HG03442 (cell line): ENCODE measurements at regions not wholly inside any gene's neighbourhood (a gene's known extent, or its start where the extent isn't known, plus 50 kb on each side); places are given as distances from the start of the nearest gene placed in this dataset.

ENCODE experiments used
- ATAC-seq: cut with Tn5 transposase; IDR thresholded peaks from one replicate; pipeline ENCODE4 v1.9.1; 2021; ENCODE audit warnings: mild to moderate bottlenecking, moderate library complexity; ENCODE audit not compliant: unreplicated experiment

DNA sequence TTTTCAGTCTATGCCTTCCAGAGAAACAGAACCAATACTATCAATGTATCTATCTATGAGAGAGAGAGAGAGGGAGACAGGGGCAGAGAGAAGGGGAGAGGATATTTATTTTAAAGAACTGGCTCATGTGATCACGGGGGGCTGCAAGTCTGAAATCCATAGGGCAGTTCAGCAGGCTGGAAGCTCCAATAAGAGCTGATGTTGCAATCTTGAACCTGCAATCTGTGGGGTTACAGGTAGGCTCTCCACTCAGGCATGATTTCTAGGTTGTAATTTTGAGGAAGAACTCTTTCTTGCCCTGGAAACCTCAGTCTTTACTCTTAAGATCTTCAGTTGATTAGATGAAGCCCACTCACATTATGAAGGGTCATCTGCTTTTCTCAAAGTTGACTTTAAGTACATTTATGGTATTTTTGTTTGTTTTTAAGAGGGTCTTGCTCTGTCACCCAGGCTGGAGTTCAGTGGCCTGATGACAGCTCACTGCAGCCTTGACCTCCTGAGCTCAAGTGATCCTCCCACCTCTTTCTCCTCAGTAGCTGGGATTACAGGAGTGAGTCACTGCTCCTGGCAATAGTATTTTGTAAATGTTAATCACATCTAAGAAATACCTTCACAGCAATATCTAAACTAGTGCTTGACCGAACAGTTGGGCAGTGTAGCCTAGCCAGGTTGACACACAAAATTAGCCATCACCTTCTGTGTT lies 376.4 kb downstream of the FGF9 start:
- ATAC-seq = no peak

DNA sequence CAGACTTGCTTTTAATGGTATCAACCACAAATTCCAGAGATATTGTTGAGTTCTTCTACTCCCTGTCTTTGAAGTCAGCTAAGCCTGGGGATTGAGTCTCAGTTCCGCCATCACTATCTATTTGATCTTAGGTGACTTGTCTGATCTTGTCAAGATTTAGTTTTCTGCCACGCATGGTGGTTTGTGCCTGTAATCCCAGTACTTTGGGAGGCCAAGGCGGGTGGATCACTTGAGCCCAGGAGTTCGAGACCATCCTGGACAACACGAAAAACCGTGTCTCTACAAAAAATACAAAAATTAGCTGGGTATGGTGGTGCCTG lies 376.9 kb downstream of the FGF9 start:
- ATAC-seq = no peak

DNA sequence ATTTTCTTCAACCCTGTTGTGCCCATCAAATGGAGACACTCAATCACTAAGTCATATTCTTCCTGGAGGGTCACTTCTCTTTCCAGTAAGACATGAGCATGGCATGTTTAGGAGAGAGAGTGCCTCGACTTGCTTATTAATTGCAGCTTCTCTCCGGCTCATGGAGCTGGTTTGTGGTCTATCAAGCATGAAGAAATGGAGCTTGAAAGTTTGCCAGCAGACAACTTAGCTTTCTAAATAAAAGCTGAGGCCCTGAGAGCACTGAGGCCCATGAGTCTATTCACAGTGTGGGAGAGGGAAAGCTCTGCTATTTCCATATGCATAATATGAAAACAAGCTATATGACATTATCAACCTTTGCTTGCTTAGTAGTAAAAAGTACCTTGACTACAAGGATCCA lies 378.5 kb downstream of the FGF9 start:
- no peak for ATAC-seq

DNA sequence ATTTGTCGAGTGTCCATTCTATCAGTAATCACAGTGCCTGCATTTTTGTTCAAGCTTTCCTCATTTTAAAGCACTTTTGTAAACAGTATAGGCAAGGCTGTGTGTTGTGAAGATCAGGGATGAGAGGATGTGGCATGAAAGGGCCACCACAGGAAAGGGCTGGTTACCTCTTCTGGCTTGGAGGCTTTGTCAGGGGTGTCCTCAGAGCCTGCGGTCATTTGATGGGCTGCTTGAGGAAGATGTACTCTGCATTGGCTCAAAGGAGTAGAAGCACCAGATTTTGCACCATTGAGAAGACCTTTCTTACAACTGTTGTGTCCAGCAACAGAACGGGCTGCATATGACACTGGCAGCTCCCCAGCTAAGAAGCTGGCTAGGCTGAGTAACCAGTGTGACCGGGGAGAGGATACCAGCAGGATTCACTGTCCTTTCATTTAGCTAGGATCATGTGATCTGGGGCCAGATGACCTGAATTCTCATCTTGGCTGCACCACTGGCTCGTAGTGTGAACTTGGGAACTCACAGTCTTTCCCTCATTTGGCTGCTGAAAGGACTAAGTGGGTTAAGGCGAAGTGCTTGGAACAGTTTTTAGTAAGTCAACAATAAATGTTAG lies 380.2 kb downstream of the FGF9 start:
- ATAC-seq = no peak

DNA sequence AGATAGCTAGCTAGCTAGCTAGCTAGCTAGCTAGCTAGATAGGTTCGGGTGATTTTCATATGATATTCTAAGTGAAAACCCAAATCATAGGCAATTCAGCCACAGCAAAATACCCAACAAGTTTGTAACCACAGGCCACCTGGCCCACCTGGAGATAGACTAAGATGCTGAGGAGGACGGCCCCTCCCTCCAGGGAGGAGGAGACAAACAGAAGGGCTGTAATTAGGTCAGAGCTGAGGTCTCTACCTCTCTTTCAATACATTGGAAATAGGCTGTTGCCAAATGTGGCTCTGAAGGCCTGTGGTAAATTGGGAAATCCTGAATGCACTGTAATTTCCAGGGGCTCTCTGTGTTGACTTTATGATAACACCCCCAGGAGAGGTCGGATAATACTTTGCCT lies 382.2 kb downstream of the FGF9 start:
- no peak for ATAC-seq

DNA sequence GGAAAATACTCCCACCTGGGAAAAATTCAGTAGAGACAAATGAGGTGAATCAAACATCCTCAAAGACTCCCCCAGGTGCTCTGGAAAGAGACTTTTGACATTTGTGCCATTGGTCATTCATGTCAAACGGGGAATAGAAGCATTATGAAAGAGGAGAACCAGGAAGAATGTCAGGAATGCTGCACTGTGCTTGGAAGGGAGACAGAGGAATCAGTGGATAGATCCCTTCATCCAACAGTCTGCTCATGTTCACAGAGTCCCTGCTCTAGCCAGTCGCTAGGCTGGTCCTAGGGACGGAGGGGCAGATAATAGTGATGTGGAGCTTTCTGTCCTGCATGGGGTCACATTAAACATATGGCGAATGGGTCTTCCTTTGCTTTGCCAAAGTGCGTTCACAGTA lies 384.4 kb downstream of the FGF9 start:
- ATAC-seq = no peak

DNA sequence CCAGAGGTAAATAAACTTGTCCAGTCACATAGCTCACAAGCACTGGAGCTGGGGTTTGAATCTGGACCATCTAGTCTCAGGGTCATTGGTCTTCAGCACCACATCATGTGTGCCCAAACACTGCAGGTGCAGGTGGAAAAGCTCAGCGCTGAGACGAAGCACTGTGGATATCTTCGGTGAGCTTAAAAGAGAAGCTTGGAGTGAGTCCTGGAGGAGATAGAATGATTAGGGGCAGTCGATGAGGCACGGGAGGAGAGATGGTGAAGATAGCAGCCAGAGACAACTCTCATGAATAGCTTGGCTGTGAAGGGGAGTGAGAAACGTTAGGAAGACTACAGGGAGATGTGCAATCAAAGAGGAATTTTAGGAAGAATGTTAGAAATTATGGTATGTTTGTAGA lies 389.3 kb downstream of the FGF9 start:
- no peak for ATAC-seq

DNA sequence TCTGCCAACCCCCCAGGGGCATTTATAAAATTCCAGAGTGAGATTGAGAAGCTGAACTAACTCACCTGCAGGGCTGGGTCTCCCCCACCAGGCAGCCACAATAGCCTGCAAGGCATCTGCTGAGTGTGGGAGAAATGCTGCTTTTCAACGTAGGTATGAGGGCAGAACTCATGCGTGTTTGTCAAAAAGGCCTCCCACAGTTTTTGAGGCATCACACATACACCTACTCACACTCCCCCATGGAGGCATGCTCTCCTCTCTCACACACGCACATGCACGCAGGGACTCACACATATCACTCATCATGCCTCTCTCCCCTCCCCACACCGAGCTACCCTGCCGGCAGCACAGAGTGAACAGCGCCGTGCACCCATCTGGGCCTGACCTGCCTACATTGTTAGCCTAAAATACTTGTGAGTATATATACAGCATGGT lies 390.5 kb downstream of the FGF9 start:
- peak; percentile 80 for ATAC-seq

DNA sequence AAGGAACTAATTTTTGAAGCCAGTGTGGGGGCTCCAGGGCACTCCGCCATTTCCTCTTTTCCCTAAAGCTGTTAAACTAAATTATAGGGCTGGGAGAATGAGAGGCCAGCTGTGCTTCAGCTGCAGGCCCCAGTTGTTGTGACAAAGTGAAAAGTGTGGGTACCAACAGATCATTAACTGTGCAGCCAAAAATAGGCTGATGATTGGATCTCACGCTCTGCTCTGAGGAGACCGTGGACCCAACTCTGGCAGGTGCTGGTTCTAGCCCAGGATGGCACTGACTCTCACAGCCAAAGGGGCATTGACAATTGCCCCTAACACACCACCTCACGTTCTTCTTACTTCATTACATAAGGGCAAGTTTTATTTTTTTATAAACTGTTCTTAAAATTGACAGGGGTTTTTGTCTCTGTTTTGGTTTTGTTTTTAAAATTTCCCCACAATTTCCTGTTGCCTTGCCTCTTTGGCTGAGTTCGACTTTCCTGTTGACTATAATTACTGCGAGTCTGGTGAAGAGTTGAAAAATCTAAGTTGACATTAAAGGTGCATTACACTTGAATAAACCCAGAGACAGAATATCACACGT lies 391.0 kb downstream of the FGF9 start:
- ATAC-seq = peak; percentile 60

DNA sequence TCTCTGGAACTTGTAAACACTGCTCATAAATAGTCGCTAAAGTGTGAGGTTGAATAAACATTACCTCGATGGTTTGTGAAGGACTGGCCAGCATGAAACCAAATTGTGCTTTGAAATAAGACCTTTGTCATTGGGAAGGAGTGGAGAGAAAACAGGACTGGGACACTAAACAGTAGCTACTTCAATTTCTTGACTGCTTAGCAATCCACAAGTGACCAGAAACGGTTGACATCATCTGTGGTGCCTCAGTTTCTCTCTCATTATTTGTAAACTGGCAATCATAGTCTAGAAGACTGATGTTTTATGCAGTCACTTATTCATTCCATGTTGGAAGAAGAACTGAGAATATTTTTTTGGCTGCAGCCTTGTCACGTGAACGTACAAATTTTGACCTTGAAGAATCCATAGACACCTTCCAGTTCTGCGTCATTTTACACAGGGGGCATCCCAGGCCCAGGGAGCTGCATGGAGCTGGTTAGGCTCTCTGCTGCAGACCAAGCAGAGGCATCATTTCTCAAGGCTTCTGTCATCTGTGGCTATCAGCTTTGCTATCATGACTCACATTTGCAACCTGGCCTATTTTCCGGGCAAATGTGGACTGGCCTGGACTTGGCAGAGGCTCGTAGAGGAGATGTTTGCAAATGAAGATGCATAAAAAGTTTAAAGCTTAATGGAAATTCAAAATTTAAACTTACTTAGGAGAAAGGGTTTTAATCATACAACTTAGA lies 391.8 kb downstream of the FGF9 start:
- ATAC-seq = no peak

DNA sequence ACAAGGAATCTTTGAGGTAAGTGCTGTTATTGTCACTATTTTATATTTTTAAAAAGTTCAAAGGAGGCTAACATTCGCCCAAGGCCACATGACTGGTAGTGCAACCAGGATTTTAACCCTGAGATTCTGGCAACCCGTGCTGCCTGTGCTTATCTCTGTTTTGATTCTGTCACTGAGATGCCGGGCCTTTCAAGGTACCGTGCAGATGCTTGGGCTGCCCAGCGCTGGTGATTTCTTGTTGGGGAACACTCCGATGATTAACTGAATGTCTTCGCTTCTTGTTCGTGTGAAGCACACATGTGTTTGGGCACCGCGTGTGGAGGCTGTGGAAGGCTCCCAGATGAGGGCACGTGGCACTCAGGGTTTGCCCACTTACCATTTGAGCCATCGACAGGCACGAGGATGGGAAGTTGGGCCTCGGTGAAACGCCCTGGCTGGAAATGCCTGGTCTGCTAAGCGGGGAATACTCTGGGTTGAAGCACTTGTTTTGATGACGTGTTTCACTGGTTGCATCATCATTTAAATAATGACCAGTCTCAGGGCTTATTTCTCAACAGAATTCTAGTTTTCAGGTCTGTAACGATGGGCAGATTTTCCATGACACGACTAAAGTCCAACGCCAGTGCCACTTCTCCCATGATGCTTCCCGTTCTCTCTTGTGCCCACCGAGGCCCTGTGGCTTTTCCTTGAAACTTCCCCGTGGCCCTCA lies 392.7 kb downstream of the FGF9 start:
- no peak for ATAC-seq

DNA sequence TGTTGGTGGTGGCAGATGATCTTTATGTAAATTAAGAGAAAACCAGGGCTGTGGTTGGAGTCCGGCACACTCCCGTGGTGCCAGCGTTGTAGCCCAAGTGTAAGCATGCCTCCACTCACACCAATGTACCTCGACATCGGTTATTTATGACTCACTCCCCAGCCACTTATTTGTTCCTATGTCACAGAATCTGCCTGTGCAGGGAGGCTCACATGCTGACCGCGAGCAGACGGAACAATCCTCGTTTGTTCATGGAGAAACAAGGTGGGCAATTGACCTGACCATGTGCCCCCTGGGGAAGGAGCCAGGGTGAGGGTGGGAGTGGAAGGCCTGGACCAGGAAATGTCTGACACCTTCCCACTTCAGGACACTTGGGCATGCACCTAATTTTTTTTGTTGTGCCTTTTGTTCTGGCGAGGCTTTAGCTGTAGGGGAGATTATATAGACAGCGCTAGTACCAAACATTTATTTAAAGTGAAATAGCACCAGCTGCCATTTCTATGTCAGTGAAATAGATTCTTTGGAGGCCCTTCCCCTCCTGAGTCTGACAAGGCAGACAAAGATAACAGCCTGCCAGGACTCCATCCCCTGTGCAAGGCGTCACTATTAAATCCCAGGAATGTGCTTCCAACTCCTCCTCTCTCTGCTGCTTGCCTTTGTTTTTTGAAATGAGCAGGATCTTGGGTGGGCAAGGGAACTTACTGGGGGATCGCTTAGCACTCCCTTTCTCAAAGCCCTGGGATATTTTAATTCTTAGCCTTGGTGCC lies 394.2 kb downstream of the FGF9 start:
- ATAC-seq = no peak

DNA sequence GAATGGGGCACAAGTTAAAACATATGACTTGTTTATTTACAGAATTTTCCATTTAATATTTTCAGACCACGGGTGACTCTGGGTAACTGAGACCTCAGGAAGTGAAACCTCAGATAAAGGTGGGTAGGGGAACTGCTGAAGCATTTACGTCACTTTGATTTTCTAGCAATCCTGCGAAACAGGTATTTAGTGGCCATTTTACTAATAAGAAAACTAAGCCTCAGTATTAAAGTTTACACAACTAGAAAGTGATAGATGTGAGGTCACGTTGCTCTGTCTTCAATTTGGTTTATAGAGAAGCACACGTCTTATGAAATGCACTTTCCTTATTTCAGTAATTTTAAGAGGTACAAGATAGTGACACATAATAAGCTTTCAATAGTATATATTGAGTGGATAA lies 402.8 kb downstream of the FGF9 start:
- ATAC-seq = peak; percentile 59

DNA sequence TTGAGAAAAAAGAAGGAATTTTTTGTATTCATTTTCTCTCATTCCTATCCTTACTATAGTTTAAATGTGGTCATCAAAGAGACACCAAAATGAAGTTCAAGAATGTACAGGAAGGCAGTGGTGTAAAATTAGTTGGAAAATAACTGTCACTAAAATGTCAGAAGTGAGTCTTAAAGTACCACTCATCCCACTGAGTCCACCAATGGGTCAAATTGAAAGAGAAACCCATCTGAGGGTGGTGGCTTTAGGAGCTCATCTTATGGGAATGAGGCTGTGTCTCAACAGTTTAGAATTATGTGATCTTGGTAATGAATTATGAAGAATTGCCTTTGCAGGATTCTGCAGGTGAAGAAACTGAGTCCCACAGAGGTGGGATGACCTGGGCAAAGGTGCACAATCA lies 403.5 kb downstream of the FGF9 start:
- no peak for ATAC-seq

DNA sequence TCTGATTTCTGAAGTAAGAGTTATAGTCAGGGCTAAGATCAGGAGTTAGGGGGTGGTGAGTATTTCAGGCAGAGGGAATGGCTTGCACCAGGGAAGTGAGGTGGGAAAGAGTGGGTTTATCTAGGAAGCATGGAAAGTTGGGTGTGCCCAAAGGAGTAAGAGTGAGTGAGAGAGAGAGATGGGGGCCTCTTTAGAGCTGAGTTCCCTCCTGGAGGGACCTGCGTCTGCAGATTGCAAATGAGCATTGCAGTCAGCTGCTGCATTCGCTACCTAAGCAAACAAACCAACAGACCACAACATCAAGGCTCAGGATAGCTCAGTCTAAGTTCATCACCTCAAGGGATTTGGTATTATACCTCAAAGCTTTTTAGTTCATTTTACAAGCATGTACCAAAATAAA lies 405.8 kb downstream of the FGF9 start:
- ATAC-seq = peak; percentile 48

DNA sequence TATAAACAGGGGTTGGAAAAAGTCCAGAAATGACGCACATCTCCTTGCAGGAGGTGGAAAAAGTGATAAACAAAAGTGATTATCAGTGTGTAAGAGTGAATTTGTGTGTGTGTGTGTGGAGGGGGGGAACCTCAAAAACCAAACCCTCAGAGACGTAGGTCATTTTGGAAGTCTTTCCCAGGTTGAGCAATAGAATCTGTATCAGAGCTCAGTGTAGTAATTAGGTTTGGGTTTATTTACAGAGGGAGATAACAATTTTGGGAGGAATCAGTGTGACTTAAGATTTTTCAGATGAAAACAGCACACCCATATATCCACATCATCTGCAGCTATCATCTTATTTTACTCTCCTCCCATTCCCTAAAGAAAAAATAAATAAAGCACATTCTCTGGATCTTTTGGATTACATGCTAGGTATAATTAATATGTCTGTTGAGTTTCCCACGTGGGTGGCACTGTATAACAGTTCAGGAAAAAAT lies 406.4 kb downstream of the FGF9 start:
- no peak for ATAC-seq

DNA sequence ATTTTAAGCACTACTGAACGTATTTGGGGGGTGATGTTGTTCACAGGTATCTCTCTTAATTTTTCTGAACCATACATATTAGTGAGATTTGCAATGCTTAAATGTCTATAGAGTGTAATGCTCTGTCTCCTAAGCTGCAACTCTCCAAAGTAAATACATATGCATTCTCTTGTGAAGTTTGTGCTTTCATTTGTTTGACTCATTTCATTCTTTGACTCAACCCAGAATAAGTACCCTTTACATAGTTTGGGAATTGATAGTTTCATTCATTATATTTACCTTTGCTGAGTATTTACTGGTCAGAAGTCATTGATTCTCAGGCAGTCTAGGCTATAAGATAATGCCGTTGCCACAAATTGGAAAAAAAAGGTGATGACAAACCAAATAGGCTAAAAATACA lies 406.9 kb downstream of the FGF9 start:
- ATAC-seq = no peak

DNA sequence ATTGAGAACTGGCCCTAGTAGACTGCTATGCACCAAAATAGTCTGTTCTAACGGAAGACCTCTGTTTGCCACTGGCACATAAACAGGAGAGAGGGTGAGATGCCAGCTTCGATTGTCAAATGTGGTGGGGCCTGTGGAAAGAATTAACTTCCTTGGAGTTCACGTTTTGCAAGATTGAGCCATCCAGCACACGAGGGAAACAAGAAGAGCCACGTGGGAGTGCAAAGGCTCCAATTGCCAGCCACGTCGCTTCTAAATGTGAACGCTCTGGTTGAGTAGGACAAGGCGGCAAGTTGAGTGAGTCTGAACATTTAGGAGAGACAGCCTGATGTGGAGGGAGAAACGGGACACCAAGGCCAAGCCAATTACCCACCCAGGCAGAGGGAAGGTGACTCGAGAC lies 409.1 kb downstream of the FGF9 start:
- no peak for ATAC-seq

DNA sequence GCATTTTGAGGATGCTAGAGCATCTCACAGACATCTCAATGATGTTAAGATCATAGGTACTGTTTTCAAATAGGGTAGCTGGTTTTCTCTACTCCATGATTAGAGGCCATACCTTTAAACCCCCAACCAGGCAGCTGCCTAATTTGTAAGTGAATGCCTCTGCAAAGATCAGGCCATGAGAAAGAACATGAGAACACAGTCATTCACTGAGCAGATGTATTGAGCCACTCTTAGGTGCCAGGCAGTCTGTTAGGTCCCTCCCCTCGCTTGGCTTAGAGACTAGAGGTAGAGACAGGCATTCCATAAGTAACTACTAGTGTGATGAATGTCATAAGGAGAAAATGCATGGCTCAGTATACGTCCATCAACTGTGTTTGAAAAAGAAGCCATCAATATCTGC lies 410.0 kb downstream of the FGF9 start:
- no peak for ATAC-seq

DNA sequence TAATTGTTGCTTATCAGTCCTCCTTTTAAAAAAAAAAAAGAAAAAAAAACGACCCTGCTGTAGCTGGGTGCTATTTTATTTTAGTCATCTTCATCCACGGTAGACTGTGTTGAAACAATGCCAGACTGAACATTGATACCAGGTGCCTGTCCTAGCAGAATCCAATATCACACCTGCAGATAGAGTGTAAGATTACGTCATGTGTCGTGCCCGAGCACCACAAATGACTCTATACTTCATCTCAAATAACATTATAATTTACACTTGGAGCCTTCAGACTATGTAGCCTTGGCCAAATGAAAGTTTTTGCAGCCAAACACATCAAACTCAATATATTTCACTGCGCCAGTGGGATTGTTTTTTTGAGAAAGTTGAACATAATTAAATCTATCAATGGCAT lies 410.6 kb downstream of the FGF9 start:
- no peak for ATAC-seq

DNA sequence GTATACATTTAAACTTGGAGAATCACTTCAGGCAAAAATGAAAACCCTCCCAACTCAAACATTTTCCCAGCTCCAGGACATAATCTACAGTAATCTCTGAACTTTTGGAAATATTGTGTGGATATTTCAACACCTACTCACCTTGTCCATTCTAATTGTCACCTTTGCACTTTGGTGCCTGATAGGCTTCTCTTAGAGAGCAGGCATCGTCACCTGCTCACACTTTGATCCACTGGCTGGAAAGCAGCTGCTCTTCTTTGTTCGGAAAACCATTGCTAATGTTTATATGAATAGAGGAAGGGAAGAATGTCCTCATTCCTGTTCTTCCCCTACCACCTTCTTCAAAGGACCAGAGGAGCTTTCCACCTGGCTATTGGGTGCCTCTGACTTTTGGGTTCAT lies 411.2 kb downstream of the FGF9 start:
- ATAC-seq = no peak
